GM19025 (cell line): ENCODE measurements at regions not wholly inside any gene's neighbourhood (a gene's known extent, or its start where the extent isn't known, plus 50 kb on each side); places are given as distances from the start of the nearest gene placed in this dataset.
A peak's percentile ranks its signal among the peaks of the same experiment; 100 is the strongest.

Experiments used
- ATAC-seq: cut with Tn5 transposase; IDR thresholded peaks from one replicate; pipeline ENCODE4 v1.9.1; 2021; ENCODE audit warnings: mild to moderate bottlenecking, low read depth, moderate library complexity; ENCODE audit not compliant: unreplicated experiment

GRCh38 chr10:121065330-121065729 is 214.2 kb downstream of the WDR11 start:
- no peak for ATAC-seq

GRCh38 chr10:121069061-121069850 is 218.1 kb downstream of the WDR11 start:
- peak; percentile 63 for ATAC-seq

- ATAC-seq: no peak
Measured at GRCh38 chr10:121070275-121071070, 219.3 kb downstream of the WDR11 start.

- no peak for ATAC-seq
Measured at GRCh38 chr10:121071901-121072300, 220.7 kb downstream of the WDR11 start.

GRCh38 chr10:121073728-121074127 is 222.6 kb downstream of the WDR11 start:
- ATAC-seq: no peak

- ATAC-seq: no peak
Measured at GRCh38 chr10:121076776-121077715, 225.9 kb downstream of the WDR11 start.

GRCh38 chr10:121078036-121078435 is 226.9 kb downstream of the WDR11 start:
- ATAC-seq: no peak

GRCh38 chr10:121078672-121079102 is 227.5 kb downstream of the WDR11 start:
- no peak for ATAC-seq

- no peak for ATAC-seq
Measured at GRCh38 chr10:121079226-121079625, 228.1 kb downstream of the WDR11 start.

- ATAC-seq: no peak
Measured at GRCh38 chr10:121080281-121080891, 229.2 kb downstream of the WDR11 start.

- ATAC-seq: no peak
Measured at GRCh38 chr10:121081306-121081705, 230.1 kb downstream of the WDR11 start.

- ATAC-seq: no peak
Measured at GRCh38 chr10:121082984-121083383, 231.8 kb downstream of the WDR11 start.

- no peak for ATAC-seq
Measured at GRCh38 chr10:121084016-121084674, 233.0 kb downstream of the WDR11 start.

GRCh38 chr10:121084675-121085070 is 233.5 kb downstream of the WDR11 start:
- ATAC-seq: no peak

- ATAC-seq: no peak
Measured at GRCh38 chr10:121085367-121085766, 234.2 kb downstream of the WDR11 start.

GRCh38 chr10:121087129-121087528 is 236.0 kb downstream of the WDR11 start:
- ATAC-seq: no peak

- no peak for ATAC-seq
Measured at GRCh38 chr10:121087688-121088087, 236.5 kb downstream of the WDR11 start.

GRCh38 chr10:121088524-121088923 is 237.4 kb downstream of the WDR11 start:
- ATAC-seq: no peak

- no peak for ATAC-seq
Measured at GRCh38 chr10:121089434-121089833, 238.3 kb downstream of the WDR11 start.
